Parathyroid adenoma (tissue), 2 donors: ENCODE measurements at regions not wholly inside any gene's neighbourhood (a gene's known extent, or its start where the extent isn't known, plus 50 kb on each side); places are given as distances from the start of the nearest gene placed in this dataset.

Experiments
- H2AFZ ChIP-seq: fragments of 300-600 bp; sonication (generic); one replicate; pipeline ENCODE4 v1.7.0; 2017; ENCODE audit warnings: antibody characterized with exemption, mild to moderate bottlenecking
- H3K27ac ChIP-seq: fragments of 300-600 bp; sonication (generic); one replicate; pipeline ENCODE4 v1.7.0; 2017
- H3K27me3 ChIP-seq: fragments of 300-600 bp; sonication (generic); one replicate; pipeline ENCODE4 v1.7.0; 2017; ENCODE audit warnings: low read length; ENCODE audit not compliant: control insufficient read depth, insufficient read depth
- H3K36me3 ChIP-seq: fragments of 300-600 bp; sonication (generic); one replicate; pipeline ENCODE4 v1.7.0; 2017; ENCODE audit warnings: low read length; ENCODE audit not compliant: control insufficient read depth, insufficient read depth
- H3K4me1 ChIP-seq: fragments of 300-600 bp; sonication (generic); one replicate; pipeline ENCODE4 v1.7.0; 2017; ENCODE audit warnings: control low read depth
- H3K4me2 ChIP-seq: fragments of 300-600 bp; sonication (generic); one replicate; pipeline ENCODE4 v1.7.0; 2017; ENCODE audit warnings: low read length
- H3K4me3 ChIP-seq: fragments of 300-600 bp; sonication (generic); one replicate; pipeline ENCODE4 v1.7.0; 2017; ENCODE audit warnings: low read depth, low read length
- H3K79me2 ChIP-seq: fragments of 300-600 bp; sonication (generic); one replicate; pipeline ENCODE4 v1.7.0; 2017; ENCODE audit warnings: control low read depth
- H3K9ac ChIP-seq: fragments of 300-600 bp; sonication (generic); one replicate; pipeline ENCODE4 v1.7.0; 2017; ENCODE audit warnings: mild to moderate bottlenecking
- H3K9me3 ChIP-seq: fragments of 300-600 bp; sonication (generic); one replicate; pipeline ENCODE4 v1.7.0; 2017; ENCODE audit warnings: low read length; ENCODE audit not compliant: control insufficient read depth
- TF ChIP-seq, protein P1 (sequence below): fragments of 300-600 bp; sonication (generic); IDR thresholded peaks from one replicate; pipeline ENCODE4 v1.7.0; 2017; ENCODE audit warnings: antibody characterized with exemption, mild to moderate bottlenecking
- donor health status: primary hyperparathyroidism.

DNA sequence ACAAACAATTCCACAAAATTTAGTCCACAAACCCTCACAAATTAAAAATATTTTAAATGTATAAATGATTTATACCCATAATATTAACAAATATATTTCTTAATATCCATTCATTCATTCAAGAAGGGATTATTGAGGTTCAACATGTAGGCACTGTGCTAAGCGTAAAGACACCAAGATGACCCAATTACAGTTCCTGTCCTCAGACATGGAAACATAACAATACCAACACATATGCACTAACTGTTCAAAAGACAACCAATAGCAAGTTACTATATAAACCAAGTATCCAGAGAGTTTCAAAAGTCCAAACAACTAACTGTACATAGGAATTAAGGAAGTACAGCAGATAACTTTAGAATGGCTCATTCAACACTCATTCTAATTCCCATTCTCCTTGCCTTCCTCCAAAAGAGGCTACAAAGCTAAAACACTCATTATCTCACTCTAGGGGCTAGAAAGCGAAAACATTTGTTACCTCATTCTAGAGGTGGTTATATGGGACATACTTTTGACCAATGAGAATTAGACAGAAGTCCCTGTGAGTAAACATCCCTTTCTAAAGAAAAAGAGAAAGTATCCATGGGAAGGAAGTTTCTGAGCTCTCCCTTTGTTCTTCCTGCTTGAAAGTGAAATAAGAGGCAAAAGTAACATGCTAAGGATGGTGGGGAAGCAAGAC is 292.4 kb downstream of the ZEB2 start:
- Histone ChIP-seq H3K36me3 (no peaks in the 10 kb centered on the region), H3K4me3 (no peak overlapping the region), H3K27me3 (no peaks in the 10 kb centered on the region), H3K4me1 (no peaks in the 10 kb centered on the region), H2AFZ (no peak overlapping the region), H3K9ac (no peak overlapping the region), H3K79me2 (no peaks in the 10 kb centered on the region), H3K4me2 (no peak overlapping the region), H3K27ac (no peak overlapping the region), H3K9me3 (no peaks in the 10 kb centered on the region)
- TF ChIP-seq, protein P1, sequence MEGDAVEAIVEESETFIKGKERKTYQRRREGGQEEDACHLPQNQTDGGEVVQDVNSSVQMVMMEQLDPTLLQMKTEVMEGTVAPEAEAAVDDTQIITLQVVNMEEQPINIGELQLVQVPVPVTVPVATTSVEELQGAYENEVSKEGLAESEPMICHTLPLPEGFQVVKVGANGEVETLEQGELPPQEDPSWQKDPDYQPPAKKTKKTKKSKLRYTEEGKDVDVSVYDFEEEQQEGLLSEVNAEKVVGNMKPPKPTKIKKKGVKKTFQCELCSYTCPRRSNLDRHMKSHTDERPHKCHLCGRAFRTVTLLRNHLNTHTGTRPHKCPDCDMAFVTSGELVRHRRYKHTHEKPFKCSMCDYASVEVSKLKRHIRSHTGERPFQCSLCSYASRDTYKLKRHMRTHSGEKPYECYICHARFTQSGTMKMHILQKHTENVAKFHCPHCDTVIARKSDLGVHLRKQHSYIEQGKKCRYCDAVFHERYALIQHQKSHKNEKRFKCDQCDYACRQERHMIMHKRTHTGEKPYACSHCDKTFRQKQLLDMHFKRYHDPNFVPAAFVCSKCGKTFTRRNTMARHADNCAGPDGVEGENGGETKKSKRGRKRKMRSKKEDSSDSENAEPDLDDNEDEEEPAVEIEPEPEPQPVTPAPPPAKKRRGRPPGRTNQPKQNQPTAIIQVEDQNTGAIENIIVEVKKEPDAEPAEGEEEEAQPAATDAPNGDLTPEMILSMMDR = no peak

DNA sequence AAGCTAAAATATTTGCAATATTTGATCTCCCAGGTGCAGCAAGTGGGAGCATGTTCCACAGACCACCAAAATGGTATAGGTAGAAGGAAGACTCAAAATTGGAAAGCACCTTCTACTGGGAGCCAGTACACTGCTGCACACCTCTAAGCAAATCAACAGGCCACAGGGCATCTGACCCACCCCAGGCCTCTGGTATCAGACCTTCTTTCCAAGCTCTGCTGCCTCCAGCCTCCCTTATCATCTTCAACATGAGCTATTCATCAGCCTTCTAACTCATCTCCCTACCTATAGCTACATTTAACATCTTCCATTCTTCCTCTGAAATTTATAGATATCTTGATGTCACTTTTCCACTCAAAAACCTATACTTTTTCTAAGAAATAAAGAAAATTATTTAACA is 294.8 kb downstream of the ZEB2 start:
- no peaks in the 10 kb centered on the region for H3K36me3 ChIP-seq
- H3K9me3 ChIP-seq = no peaks in the 10 kb centered on the region
- H2AFZ ChIP-seq = no peak overlapping the region
- TF ChIP-seq, protein P1 = no peak
- H3K4me3 ChIP-seq = no peak overlapping the region
- H3K79me2 ChIP-seq = no peaks in the 10 kb centered on the region
- H3K9ac ChIP-seq = no peak overlapping the region
- no peak overlapping the region for H3K4me2 ChIP-seq
- H3K27me3 ChIP-seq = no peaks in the 10 kb centered on the region
- H3K27ac ChIP-seq = no peak overlapping the region
- H3K4me1 ChIP-seq = no peaks in the 10 kb centered on the region

DNA sequence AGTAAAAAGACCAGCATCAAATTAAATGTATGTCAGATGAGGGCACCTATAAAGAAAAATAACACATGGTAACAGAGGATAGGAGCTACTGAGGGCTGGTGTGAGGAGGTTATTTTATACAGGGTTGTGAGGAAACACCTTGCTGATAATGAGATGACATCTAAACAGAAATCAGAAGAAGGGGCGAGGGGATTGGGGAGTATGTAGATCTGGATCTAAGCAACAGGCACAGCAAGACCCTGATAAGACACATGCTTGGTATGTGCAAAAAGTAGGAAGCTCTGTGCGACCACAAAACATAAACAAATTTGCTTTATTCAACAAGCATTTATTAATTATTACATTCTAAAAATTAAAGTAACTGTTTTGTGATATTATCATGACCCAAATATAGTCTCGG is 295.4 kb downstream of the ZEB2 start:
- Histone ChIP-seq H3K4me3 (no peak overlapping the region), H3K9me3 (no peaks in the 10 kb centered on the region), H2AFZ (no peak overlapping the region), H3K36me3 (no peaks in the 10 kb centered on the region), H3K27me3 (no peaks in the 10 kb centered on the region), H3K9ac (no peak overlapping the region), H3K27ac (no peak overlapping the region), H3K4me2 (no peak overlapping the region), H3K79me2 (no peaks in the 10 kb centered on the region), H3K4me1 (no peaks in the 10 kb centered on the region)
- TF ChIP-seq, protein P1 = no peak

DNA sequence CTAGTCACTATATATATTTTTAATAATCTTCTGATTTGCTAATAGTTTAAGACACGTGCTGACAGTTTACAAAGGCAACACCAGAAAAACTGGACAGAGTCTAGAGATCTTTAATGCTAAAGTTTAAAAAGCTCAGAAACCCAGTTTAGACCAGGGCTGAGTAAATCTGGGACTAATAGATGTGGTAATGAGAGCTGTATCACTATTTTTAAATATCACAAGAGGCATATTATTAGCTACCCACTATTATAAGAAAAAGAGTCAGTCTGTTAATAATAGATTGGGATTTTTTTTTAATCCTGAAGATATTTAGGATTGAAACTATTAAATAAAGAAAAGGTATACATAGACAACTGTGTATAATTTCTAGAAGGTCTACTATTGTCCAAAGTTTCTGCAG is 299.9 kb downstream of the ZEB2 start:
- no peaks in the 10 kb centered on the region for H3K27me3 ChIP-seq
- H3K27ac ChIP-seq = no peak overlapping the region
- no peak overlapping the region for H2AFZ ChIP-seq
- no peaks in the 10 kb centered on the region for H3K36me3 ChIP-seq
- no peak overlapping the region for H3K9ac ChIP-seq
- H3K9me3 ChIP-seq = no peaks in the 10 kb centered on the region
- no peaks in the 10 kb centered on the region for H3K4me1 ChIP-seq
- H3K4me3 ChIP-seq = no peak overlapping the region
- no peak overlapping the region for H3K4me2 ChIP-seq
- TF ChIP-seq, protein P1 = no peak
- no peaks in the 10 kb centered on the region for H3K79me2 ChIP-seq
